Activated T-helper 2 cell treated with anti-CD3 and anti-CD28 coated beads, Interferon-gamma antibody, Interleukin-2, Interleukin-4, amounts not matched to agents 10 μg/mL and 5 μg/mL and 100 μg/mL, durations not matched to agents 14 hours and 24 hours and 36 hours (primary cell): ENCODE measurements at regions not wholly inside any gene's neighbourhood (a gene's known extent, or its start where the extent isn't known, plus 50 kb on each side); places are given as distances from the start of the nearest gene placed in this dataset.

Source experiments
- DNase-seq: peaks from one replicate; pipeline ENCODE4 v3.0.0; 2021; ENCODE audit warnings: low spot score
- H3K27ac Mint-ChIP-seq: one replicate; pipeline ENCODE4 v1.8.0; 2021; ENCODE audit warnings: mixed read lengths
- H3K27me3 Mint-ChIP-seq: one replicate; pipeline ENCODE4 v1.8.0; 2021; ENCODE audit warnings: low read depth, mixed read lengths
- H3K36me3 Mint-ChIP-seq: one replicate; pipeline ENCODE4 v1.8.0; 2021; ENCODE audit warnings: low read depth, mixed read lengths
- H3K4me1 Mint-ChIP-seq: one replicate; pipeline ENCODE4 v1.8.0; 2021; ENCODE audit warnings: low read depth, mixed read lengths
- H3K4me3 Mint-ChIP-seq: one replicate; pipeline ENCODE4 v1.8.0; 2021; ENCODE audit warnings: low read depth, mild to moderate bottlenecking, moderate library complexity, mixed read lengths
- H3K9me3 Mint-ChIP-seq: one replicate; pipeline ENCODE4 v1.8.0; 2021; ENCODE audit warnings: mixed read lengths
- intact Hi-C: fragments of 100-400 bp; cut with micrococcal nuclease; formaldehyde crosslinking; loops from one replicate; pipeline ENCODE4 v1.15.1; 2023

GRCh38 chr12:94704452-94705306 lies 54.3 kb upstream of the TMCC3 start:
- intact Hi-C loops = no loop called here
- H3K27ac Mint-ChIP-seq = no peak overlapping the region
- H3K4me3 Mint-ChIP-seq = no peak overlapping the region
- DNase-seq = no peak
- H3K27me3 Mint-ChIP-seq = peaks cover 26% of the 10 kb centered on the region
- no peaks in the 10 kb centered on the region for H3K36me3 Mint-ChIP-seq
- H3K4me1 Mint-ChIP-seq = peaks cover 2% of the 10 kb centered on the region
- H3K9me3 Mint-ChIP-seq = no peaks in the 10 kb centered on the region

GRCh38 chr12:94702696-94703095 lies 52.3 kb upstream of the TMCC3 start:
- no peak for DNase-seq
- Mint-ChIP-seq H3K4me1 (peaks cover 2% of the 10 kb centered on the region), H3K27ac (no peak overlapping the region), H3K9me3 (no peaks in the 10 kb centered on the region), H3K36me3 (no peaks in the 10 kb centered on the region), H3K4me3 (no peak overlapping the region), H3K27me3 (peaks cover 29% of the 10 kb centered on the region)
- intact Hi-C loops = no loop called here

GRCh38 chr12:94701711-94702110 lies 51.4 kb upstream of the TMCC3 start:
- Mint-ChIP-seq H3K4me1 (peaks cover 2% of the 10 kb centered on the region), H3K36me3 (no peaks in the 10 kb centered on the region), H3K27ac (no peak overlapping the region), H3K27me3 (peaks cover 27% of the 10 kb centered on the region), H3K4me3 (no peak overlapping the region), H3K9me3 (no peaks in the 10 kb centered on the region)
- no peak for DNase-seq
- intact Hi-C loops = no loop called here

- Mint-ChIP-seq H3K36me3 (no peaks in the 10 kb centered on the region), H3K27ac (no peak overlapping the region), H3K9me3 (no peaks in the 10 kb centered on the region), H3K4me1 (no peaks in the 10 kb centered on the region), H3K27me3 (peaks cover 27% of the 10 kb centered on the region), H3K4me3 (no peak overlapping the region)
- no peak for DNase-seq
- intact Hi-C loops = no loop called here
Measured at GRCh38 chr12:94700662-94701061, 50.3 kb upstream of the TMCC3 start.
